ENCODE measurements at regions not wholly inside any gene's neighbourhood (a gene's known extent, or its start where the extent isn't known, plus 50 kb on each side); places are given as distances from the start of the nearest gene placed in this dataset.
A peak's percentile ranks its signal among the peaks of the same experiment; 100 is the strongest.

GRCh38 chr1:222931023-222931422 is 116.2 kb downstream of the DISP1 start:
- Histone ChIP-seq H3K4me1 (peaks cover 0 to 30% (median 17%) of the 10 kb centered on the region in 12 donors), H3K36me3 (no peaks in the 10 kb centered on the region), H3K27me3 (no peaks in the 10 kb centered on the region), H3K4me3 (peak overlapping the region in 6 of 12 donors; percentile 46 to 63 (median 52)), H3K27ac (peak overlapping the region in 6 of 12 donors; percentile 2 to 58 (median 29)), H3K9me3 (no peaks in the 10 kb centered on the region)
- ATAC-seq (no peak), DNase-seq (no peak)
- WGBS, 4 donors, result 37 to 55% (median 47%) methylated on average over 1 of the region's 1 CpG
- intact Hi-C loops (cut with DNase I), result loop anchor here in 2 of 10 donors (10.0 kb wide), 1 partner anchor 144 kb away; no protein-coding TSS in a partner anchor
- no peak for TF ChIP-seq POLR2A (IDR thresholded peaks at IDR 0.05)
- no peak for TF ChIP-seq CTCF (IDR thresholded peaks at IDR 0.05)

- TF ChIP-seq CTCF (IDR thresholded peaks at IDR 0.05), result no peak
- no peak for DNase-seq
- 71 to 77% (median 73%) methylated on average over 2 of the region's 2 CpGs for WGBS, 4 donors
- intact Hi-C loops (cut with DNase I), result loop anchor here in 2 of 10 donors (10.0 kb wide), 1 partner anchor 142 kb away; no protein-coding TSS in a partner anchor
- H3K9me3 ChIP-seq, result no peaks in the 10 kb centered on the region
- H3K4me3 ChIP-seq, result no peak overlapping the region
- no peak overlapping the region for H3K27ac ChIP-seq
- H3K36me3 ChIP-seq, result no peaks in the 10 kb centered on the region
- peaks cover 0 to 26% (median 13%) of the 10 kb centered on the region in 12 donors for H3K4me1 ChIP-seq
- no peak for ATAC-seq
- no peaks in the 10 kb centered on the region for H3K27me3 ChIP-seq
Measured at GRCh38 chr1:222933273-222933672, 118.4 kb downstream of the DISP1 start.

- DNase-seq (no peak), ATAC-seq (peak; percentile 63 to 77 (median 72))
- Histone ChIP-seq H3K4me3 (no peak overlapping the region), H3K4me1 (peaks cover 0 to 27% (median 12%) of the 10 kb centered on the region in 12 donors), H3K27ac (peak overlapping the region in 1 of 12 donors; percentile 66), H3K9me3 (no peaks in the 10 kb centered on the region), H3K27me3 (no peaks in the 10 kb centered on the region), H3K36me3 (no peaks in the 10 kb centered on the region)
- 68 to 78% (median 77%) methylated on average over 3 of the region's 3 CpGs for WGBS, 4 donors
- intact Hi-C loops (cut with DNase I), result loop anchor here in 3 of 10 donors (5.0 to 10.0 kb wide), 2 partner anchors 82 to 139 kb away; no protein-coding TSS in a partner anchor
- TF ChIP-seq CTCF (IDR thresholded peaks at IDR 0.05) (no peak), POLR2A (IDR thresholded peaks at IDR 0.05) (no peak)
Measured at GRCh38 chr1:222935239-222935900, 120.5 kb downstream of the DISP1 start.

GRCh38 chr1:222936042-222936441 is 121.2 kb downstream of the DISP1 start:
- 86 to 97% (median 94%) methylated on average over 2 of the region's 2 CpGs for WGBS, 4 donors
- ATAC-seq (no peak), DNase-seq (no peak)
- intact Hi-C loops (cut with DNase I), result loop anchor here in 3 of 10 donors (5.0 to 10.0 kb wide), 2 partner anchors 81 to 139 kb away; no protein-coding TSS in a partner anchor
- Histone ChIP-seq H3K27ac (peak overlapping the region in 1 of 12 donors; percentile 34), H3K36me3 (no peaks in the 10 kb centered on the region), H3K27me3 (no peaks in the 10 kb centered on the region), H3K4me3 (no peak overlapping the region), H3K4me1 (peaks cover 0 to 21% (median 10%) of the 10 kb centered on the region in 12 donors), H3K9me3 (no peaks in the 10 kb centered on the region)
- TF ChIP-seq POLR2A (IDR thresholded peaks at IDR 0.05) (no peak), CTCF (IDR thresholded peaks at IDR 0.05) (no peak)

All from heart left ventricle (tissue), 16 donors.